ENCODE measurements at regions not wholly inside any gene's neighbourhood (a gene's known extent, or its start where the extent isn't known, plus 50 kb on each side); places are given as distances from the start of the nearest gene placed in this dataset.

DNA sequence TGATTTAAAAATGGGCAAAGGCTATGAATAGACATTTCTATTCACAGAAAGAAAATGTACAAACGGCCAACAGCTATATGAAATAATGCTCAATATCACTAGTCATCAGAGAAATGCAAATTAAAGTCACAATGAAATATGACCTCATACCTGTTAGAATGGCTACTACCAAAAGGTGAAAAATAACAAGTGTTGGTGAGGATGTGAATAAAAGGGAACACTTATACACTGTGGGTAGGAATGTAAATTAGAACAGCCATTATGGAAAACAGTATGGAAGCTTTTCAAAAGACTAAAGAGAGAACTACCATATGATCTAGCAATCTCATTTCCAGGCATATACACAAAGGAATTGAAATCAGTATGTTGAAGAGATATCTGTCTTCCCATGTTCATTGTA lies 118.9 kb upstream of the SPOPL start:
- TF ChIP-seq, protein P1, sequence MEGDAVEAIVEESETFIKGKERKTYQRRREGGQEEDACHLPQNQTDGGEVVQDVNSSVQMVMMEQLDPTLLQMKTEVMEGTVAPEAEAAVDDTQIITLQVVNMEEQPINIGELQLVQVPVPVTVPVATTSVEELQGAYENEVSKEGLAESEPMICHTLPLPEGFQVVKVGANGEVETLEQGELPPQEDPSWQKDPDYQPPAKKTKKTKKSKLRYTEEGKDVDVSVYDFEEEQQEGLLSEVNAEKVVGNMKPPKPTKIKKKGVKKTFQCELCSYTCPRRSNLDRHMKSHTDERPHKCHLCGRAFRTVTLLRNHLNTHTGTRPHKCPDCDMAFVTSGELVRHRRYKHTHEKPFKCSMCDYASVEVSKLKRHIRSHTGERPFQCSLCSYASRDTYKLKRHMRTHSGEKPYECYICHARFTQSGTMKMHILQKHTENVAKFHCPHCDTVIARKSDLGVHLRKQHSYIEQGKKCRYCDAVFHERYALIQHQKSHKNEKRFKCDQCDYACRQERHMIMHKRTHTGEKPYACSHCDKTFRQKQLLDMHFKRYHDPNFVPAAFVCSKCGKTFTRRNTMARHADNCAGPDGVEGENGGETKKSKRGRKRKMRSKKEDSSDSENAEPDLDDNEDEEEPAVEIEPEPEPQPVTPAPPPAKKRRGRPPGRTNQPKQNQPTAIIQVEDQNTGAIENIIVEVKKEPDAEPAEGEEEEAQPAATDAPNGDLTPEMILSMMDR (conservative IDR thresholded peaks at IDR 0.05), result no peak
- TF ChIP-seq EZH2 (IDR thresholded peaks at IDR 0.05; ENCODE audit: low read depth), result no peak
